Activated CD8-positive, alpha-beta memory T cell treated with anti-CD3 and anti-CD28 coated beads, Interleukin-2, amount 10 ng/mL, durations not matched to agents 7 days and 5 days (primary cell): ENCODE measurements at regions not wholly inside any gene's neighbourhood (a gene's known extent, or its start where the extent isn't known, plus 50 kb on each side); places are given as distances from the start of the nearest gene placed in this dataset.
"Not testable (repeated sequence)": the region's sequence is repeated elsewhere in the genome, so short reads cannot be mapped to it uniquely, and the experiment has no call there.

Experiments used
- ATAC-seq: fragments of 150-1000 bp; cut with Tn5 transposase; one replicate; pipeline ENCODE4 v1.10.0; 2021; ENCODE audit warnings: moderate library complexity
- CTCF ChIA-PET: fragments of 350-600 bp; sonication (Branson Sonifier 250); formaldehyde crosslinking; loops from one replicate; lab custom pipeline; 2021; ENCODE audit warnings: antibody characterized with exemption; lab: Charles Lee
- DNase-seq: peaks from one replicate; pipeline ENCODE4 v3.0.0-alpha.2; 2020
- H3K27ac Mint-ChIP-seq: one replicate; pipeline ENCODE4 v1.8.0; 2021; ENCODE audit warnings: mild to moderate bottlenecking, mixed read lengths
- H3K27me3 Mint-ChIP-seq: one replicate; pipeline ENCODE4 v1.8.0; 2021; ENCODE audit warnings: mixed read lengths
- H3K36me3 Mint-ChIP-seq: one replicate; pipeline ENCODE4 v1.8.0; 2021; ENCODE audit warnings: mild to moderate bottlenecking, mixed read lengths
- H3K4me1 Mint-ChIP-seq: one replicate; pipeline ENCODE4 v1.8.0; 2021; ENCODE audit warnings: mixed read lengths
- H3K4me3 Mint-ChIP-seq: one replicate; pipeline ENCODE4 v1.8.0; 2021; ENCODE audit warnings: mild to moderate bottlenecking, moderate library complexity, mixed read lengths
- H3K9me3 Mint-ChIP-seq: one replicate; pipeline ENCODE4 v1.8.0; 2022; ENCODE audit warnings: low read depth, mixed read lengths

DNA sequence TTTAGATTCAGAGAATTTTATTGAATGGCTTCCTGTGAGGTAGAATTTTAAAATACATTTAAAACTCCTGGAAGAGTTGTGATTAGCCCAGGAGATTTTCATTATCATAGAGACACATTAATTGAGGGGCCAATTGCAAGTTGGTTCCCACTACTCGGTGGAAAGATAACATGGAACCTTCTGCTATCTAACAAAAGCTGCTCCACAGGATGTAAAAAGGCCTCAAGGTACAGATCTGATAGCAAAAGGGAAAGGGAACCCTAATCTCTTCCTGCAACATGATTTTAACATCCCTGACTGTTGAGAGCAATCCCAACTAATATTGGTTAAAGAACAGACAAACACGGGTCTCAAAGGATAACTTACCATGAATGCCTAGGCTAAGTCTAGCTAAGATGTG, 312.3 kb downstream of the TUBA3C start:
- H3K4me1 Mint-ChIP-seq, H3K27me3 Mint-ChIP-seq, H3K4me3 Mint-ChIP-seq, DNase-seq, H3K36me3 Mint-ChIP-seq, H3K27ac Mint-ChIP-seq, ATAC-seq, CTCF ChIA-PET, H3K9me3 Mint-ChIP-seq: not testable (repeated sequence)

GRCh38 chr13:18837986-18838629, 343.5 kb downstream of the TUBA3C start:
- H3K36me3 Mint-ChIP-seq, ATAC-seq, H3K9me3 Mint-ChIP-seq, H3K4me3 Mint-ChIP-seq, CTCF ChIA-PET, H3K27me3 Mint-ChIP-seq, DNase-seq, H3K27ac Mint-ChIP-seq, H3K4me1 Mint-ChIP-seq: not testable (repeated sequence)

- ATAC-seq, H3K9me3 Mint-ChIP-seq, H3K27me3 Mint-ChIP-seq, DNase-seq, H3K4me1 Mint-ChIP-seq, H3K36me3 Mint-ChIP-seq, CTCF ChIA-PET, H3K27ac Mint-ChIP-seq, H3K4me3 Mint-ChIP-seq: not testable (repeated sequence)
Observed at GRCh38 chr13:18837179-18837745, 344.4 kb downstream of the TUBA3C start.

- H3K27ac Mint-ChIP-seq, DNase-seq, H3K9me3 Mint-ChIP-seq, H3K4me1 Mint-ChIP-seq, CTCF ChIA-PET, H3K4me3 Mint-ChIP-seq, H3K36me3 Mint-ChIP-seq, H3K27me3 Mint-ChIP-seq, ATAC-seq: not testable (repeated sequence)
Observed at GRCh38 chr13:18836371-18837178, 345.0 kb downstream of the TUBA3C start.

DNA sequence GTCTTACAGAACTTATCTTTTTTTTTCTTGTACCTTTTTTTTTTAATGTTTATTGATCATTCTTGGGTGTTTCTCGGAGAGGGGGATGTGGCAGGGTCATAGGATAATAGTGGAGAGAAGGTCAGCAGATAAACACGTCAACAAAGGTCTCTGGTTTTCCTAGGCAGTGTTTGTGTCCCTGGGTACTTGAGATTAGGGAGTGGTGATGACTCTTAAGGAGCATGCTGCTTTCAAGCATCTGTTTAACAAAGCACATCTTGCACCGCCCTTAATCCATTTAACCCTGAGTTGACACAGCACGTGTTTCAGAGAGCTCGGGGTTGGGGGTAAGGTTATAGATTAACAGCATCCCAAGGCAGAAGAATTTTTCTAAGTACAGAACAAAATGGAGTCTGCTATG, 345.9 kb downstream of the TUBA3C start:
- ATAC-seq, H3K36me3 Mint-ChIP-seq, H3K4me3 Mint-ChIP-seq, H3K4me1 Mint-ChIP-seq, H3K27me3 Mint-ChIP-seq, CTCF ChIA-PET, H3K9me3 Mint-ChIP-seq, H3K27ac Mint-ChIP-seq, DNase-seq: not testable (repeated sequence)

DNA sequence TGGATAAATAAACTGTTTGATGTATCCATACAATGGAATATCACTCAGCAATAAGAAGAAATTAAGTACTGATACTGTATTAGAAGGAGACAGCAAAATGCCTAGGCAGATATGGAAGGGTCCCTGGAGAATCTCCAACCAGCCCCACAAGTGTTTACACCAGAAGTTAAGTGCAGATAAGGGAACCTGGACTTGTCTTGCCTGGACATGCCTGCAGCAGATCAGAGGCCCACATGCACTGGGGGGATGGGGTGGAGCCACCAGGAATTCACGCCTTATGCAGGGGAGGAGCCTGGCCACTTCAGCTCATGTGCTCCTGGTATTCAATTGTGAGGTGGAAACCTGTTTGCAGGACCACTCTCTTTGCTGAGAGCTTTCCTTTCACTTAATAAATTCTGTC, 356.9 kb downstream of the TUBA3C start:
- ATAC-seq, H3K9me3 Mint-ChIP-seq, H3K36me3 Mint-ChIP-seq, H3K4me1 Mint-ChIP-seq, H3K27me3 Mint-ChIP-seq, CTCF ChIA-PET, H3K27ac Mint-ChIP-seq, H3K4me3 Mint-ChIP-seq, DNase-seq: not testable (repeated sequence)

DNA sequence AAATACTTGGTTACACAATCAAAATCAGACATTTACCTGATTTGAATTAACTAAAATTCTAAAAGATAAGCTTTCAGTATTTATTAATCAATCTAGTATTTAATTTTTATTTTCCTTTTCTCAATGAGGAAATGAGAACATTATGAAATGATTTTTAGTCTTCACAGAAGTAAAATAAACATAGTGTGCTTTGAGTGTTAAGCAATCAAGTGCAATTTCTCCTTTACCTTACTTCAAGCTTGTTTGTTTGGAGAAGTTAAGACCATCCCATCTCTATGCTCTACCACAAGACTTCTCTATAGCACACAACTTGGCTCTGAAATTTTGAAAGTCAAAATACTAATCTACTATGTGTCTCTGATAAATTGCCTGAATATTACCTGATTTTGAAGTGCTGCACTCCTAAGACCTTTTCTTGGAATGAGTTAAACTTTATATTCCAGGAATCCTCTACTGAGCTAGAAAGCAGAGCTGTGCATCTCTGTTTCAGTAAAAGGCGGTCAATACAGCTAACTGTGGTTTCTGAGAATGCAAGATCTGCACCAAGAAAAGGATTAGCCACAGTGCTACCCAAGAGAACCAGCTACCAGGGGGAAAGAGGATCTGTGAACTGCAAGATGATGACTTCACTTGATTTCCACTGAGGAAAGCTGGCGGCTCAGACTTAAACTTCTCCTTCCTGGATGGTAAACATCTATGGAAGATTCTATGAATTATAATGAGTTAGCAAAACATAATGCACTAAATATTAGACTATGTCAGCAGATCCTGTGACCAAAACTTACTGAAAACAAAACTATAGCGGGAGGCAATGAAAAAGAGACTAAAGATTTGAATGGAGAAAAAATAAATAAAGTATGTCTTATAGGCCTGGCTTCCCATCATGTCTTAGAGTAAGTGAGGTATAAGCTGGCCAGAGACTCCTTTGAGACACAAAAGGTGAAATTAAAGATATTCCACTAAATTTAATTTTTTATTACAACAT, 358.7 kb downstream of the TUBA3C start:
- H3K27me3 Mint-ChIP-seq, H3K4me3 Mint-ChIP-seq, H3K9me3 Mint-ChIP-seq, ATAC-seq, DNase-seq, CTCF ChIA-PET, H3K4me1 Mint-ChIP-seq, H3K27ac Mint-ChIP-seq, H3K36me3 Mint-ChIP-seq: not testable (repeated sequence)

DNA sequence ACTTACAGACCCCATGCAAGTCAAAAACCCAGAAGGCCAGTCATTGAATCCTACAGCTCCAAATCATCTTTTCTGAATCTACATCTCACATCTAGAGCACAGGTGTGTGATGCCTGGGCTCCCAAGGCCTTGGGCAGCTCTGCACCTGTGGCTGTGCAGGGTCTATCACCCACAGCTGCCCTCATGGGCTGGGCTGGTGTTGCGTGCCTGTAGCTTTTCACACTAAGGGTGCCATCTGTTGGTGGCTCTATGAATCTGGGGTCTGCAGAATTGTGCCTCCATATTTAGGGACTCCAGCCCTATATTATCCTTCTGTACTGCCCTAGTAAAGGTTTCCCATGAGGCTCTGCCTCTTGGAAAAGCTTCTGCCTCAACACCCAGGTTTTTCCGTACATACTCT, 407.6 kb downstream of the TUBA3C start:
- ATAC-seq = not testable (repeated sequence)

DNA sequence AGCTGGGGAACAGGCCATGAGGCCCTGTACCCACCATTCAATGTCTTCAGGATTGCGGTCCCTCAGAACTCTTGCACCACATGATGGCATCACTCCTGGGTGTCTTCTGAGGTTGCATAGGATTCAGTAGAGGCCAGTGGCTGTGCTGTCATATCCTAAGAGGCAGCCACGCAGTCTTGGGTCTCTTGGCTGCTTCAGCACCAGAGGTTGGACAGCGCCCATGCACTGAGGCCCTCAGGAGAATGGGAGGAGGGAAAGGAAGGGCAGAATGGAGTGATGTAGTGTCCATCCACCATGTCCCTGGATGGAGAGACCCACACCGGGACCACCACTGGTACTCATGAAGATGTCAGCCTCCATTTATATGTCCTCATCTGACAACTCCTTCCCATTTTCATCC, 439.9 kb downstream of the TUBA3C start:
- CTCF ChIA-PET, H3K36me3 Mint-ChIP-seq: not testable (repeated sequence)

More for the DNA sequence above, 407.6 kb downstream of the TUBA3C start:
- H3K36me3 Mint-ChIP-seq, CTCF ChIA-PET, H3K9me3 Mint-ChIP-seq, H3K27ac Mint-ChIP-seq, H3K4me1 Mint-ChIP-seq, H3K27me3 Mint-ChIP-seq, H3K4me3 Mint-ChIP-seq, DNase-seq: not testable (repeated sequence)

DNA sequence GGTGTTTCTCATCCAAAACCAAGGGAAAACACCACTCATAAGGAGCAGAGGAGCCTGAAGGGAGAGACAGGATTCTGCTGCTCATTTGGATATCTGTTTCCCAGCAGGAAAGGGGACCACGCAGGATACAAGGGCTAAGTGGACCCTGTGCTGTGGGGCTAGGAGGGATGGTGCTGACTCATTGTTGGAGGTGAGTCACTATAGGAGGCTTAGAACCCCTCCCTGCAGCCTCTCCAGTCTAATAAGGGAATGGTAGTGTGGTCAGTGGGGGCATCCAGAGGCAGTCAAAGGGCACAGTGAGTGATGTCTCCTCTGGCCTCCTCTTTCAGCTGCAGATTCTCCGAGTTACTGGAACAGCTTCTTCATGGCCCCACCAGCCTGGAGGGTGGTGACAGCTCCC, 442.3 kb downstream of the TUBA3C start:
- H3K9me3 Mint-ChIP-seq = no peaks in the 10 kb centered on the region
- H3K27me3 Mint-ChIP-seq = no peaks in the 10 kb centered on the region
- ATAC-seq (no peak), DNase-seq (no peak)
- no peaks in the 10 kb centered on the region for H3K36me3 Mint-ChIP-seq
- no peak overlapping the region for H3K27ac Mint-ChIP-seq
- CTCF ChIA-PET = no interaction called here
- no peaks in the 10 kb centered on the region for H3K4me1 Mint-ChIP-seq
- H3K4me3 Mint-ChIP-seq = no peak overlapping the region

More for the DNA sequence above, 439.9 kb downstream of the TUBA3C start:
- not testable (repeated sequence) for H3K9me3 Mint-ChIP-seq, H3K27me3 Mint-ChIP-seq, DNase-seq, H3K27ac Mint-ChIP-seq, ATAC-seq, H3K4me1 Mint-ChIP-seq, H3K4me3 Mint-ChIP-seq

GRCh38 chr13:18738086-18738485, 443.5 kb downstream of the TUBA3C start:
- DNase-seq, H3K4me1 Mint-ChIP-seq, H3K9me3 Mint-ChIP-seq, H3K36me3 Mint-ChIP-seq, H3K4me3 Mint-ChIP-seq, ATAC-seq, H3K27ac Mint-ChIP-seq, CTCF ChIA-PET, H3K27me3 Mint-ChIP-seq: not testable (repeated sequence)

DNA sequence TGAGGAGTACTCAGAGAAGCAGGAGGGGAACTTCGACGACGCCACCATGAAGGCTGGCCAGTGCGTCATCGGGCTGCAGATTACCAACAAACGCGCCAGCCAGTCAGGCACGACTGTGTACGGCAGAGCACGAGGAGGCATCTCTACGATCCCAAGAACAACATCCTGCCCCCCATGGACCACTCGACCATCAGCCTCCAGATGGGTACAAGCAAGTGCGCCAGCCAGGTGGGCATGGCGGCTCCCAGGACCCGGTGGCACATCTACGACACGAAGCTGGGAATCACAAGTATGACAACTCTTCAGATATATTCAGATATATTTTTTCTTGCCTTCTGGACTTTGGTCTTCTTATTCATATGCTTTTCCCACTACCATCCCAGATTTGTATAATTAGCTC, 454.5 kb downstream of the TUBA3C start:
- not testable (repeated sequence) for H3K27me3 Mint-ChIP-seq, H3K4me3 Mint-ChIP-seq

DNA sequence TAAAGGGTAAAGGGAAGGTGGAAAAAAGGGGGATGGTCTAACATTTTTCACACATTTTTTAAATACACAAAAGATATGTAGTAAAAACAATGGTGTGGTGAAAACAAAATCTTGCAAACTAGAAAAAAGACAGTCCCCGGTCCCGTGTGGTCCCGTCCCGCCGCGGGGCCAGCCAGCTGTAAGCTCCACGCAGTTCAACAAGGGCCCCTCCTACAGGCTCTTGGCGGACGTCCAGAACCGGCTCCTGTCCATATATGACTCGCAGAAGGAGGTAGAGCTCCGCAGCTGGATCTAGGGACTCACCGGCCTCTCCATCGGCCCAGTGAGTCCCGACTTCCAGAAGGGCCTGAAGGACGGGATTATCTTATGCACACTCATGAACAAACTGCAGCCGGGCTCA, 455.1 kb downstream of the TUBA3C start:
- H3K27me3 Mint-ChIP-seq, CTCF ChIA-PET, ATAC-seq, H3K4me1 Mint-ChIP-seq, H3K36me3 Mint-ChIP-seq, DNase-seq, H3K9me3 Mint-ChIP-seq, H3K4me3 Mint-ChIP-seq, H3K27ac Mint-ChIP-seq: not testable (repeated sequence)

More for the DNA sequence above, 454.5 kb downstream of the TUBA3C start:
- ATAC-seq, H3K4me1 Mint-ChIP-seq, H3K9me3 Mint-ChIP-seq, CTCF ChIA-PET, H3K36me3 Mint-ChIP-seq, DNase-seq, H3K27ac Mint-ChIP-seq: not testable (repeated sequence)
